IMR-90 (cell line): ENCODE measurements at regions not wholly inside any gene's neighbourhood (a gene's known extent, or its start where the extent isn't known, plus 50 kb on each side); places are given as distances from the start of the nearest gene placed in this dataset.

Experiments
- ATAC-seq: fragments of 200-7000 bp; cut with Tn5 transposase; 2 replicates; pipeline ENCODE4 v1.9.1; 2020; ENCODE audit warnings: low read depth, mild to moderate bottlenecking, moderate library complexity
- BruUV-seq: library from RNA; stranded (reverse); fragments of 400-500 nt; replicated peaks from 2 replicates; lab custom pipeline; 2021; lab: Mats Ljungman, UMichigan
- CTCF ChIA-PET: fragments of 300-600 bp; formaldehyde crosslinking; extraction: SDS; loops from one replicate; lab custom pipeline; 2021; ENCODE audit warnings: antibody characterized with exemption; lab: Yijun Ruan, JAX
- POLR2A ChIA-PET: fragments of 300-600 bp; sonication (Branson Sonifier 250); formaldehyde crosslinking; loops from one replicate; lab custom pipeline; 2022; ENCODE audit warnings: antibody characterized with exemption; ENCODE audit not compliant: unreplicated experiment; lab: Charles Lee
- DNase-seq: peaks from one replicate; pipeline ENCODE4 v3.0.0; 2013
- H2AFZ ChIP-seq: replicated peaks from 2 replicates; pipeline ENCODE3; 2013; ENCODE audit warnings: low read length, mild to moderate bottlenecking; ENCODE audit not compliant: poor library complexity
- H2AK5ac ChIP-seq: 2 replicates; pipeline ENCODE4 v1.6.1; 2013; ENCODE audit warnings: low read depth, low read length, inconsistent platforms
- H2AK9ac ChIP-seq: replicated peaks from 2 replicates; pipeline ENCODE3; 2013; ENCODE audit warnings: mild to moderate bottlenecking, low read depth, low read length, moderate library complexity; ENCODE audit not compliant: poor library complexity
- H2BK120ac ChIP-seq: 2 replicates; pipeline ENCODE4 v1.6.1; 2013; ENCODE audit warnings: low read depth, low read length, inconsistent platforms
- H2BK15ac ChIP-seq: 3 replicates; pipeline ENCODE4 v1.6.1; 2013; ENCODE audit warnings: low read depth, low read length, inconsistent platforms
- H2BK20ac ChIP-seq: 2 replicates; pipeline ENCODE4 v1.6.1; 2013; ENCODE audit warnings: low read depth, mild to moderate bottlenecking, inconsistent platforms, low read length, moderate library complexity
- H2BK5ac ChIP-seq: 2 replicates; pipeline ENCODE4 v1.6.1; 2013; ENCODE audit warnings: mild to moderate bottlenecking, low read depth, low read length, inconsistent platforms; ENCODE audit not compliant: poor library complexity, severe bottlenecking
- H3K14ac ChIP-seq: replicated peaks from 2 replicates; pipeline ENCODE4 v1.6.1; 2013; ENCODE audit warnings: low read depth, low read length, inconsistent platforms
- H3K18ac ChIP-seq: 2 replicates; pipeline ENCODE4 v1.6.1; 2013; ENCODE audit warnings: low read depth, low read length, control low read depth
- H3K23ac ChIP-seq: 2 replicates; pipeline ENCODE4 v1.6.1; 2013; ENCODE audit warnings: low read depth, low read length, inconsistent platforms
- H3K27ac ChIP-seq: 2 replicates; pipeline ENCODE4 v1.5.1; 2013; ENCODE audit warnings: mild to moderate bottlenecking, control low read depth, low read length; ENCODE audit not compliant: insufficient read depth
- H3K27me3 ChIP-seq: 2 replicates; pipeline ENCODE4 v1.6.1; 2013; ENCODE audit warnings: low read length; ENCODE audit not compliant: control insufficient read depth, insufficient read depth
- H3K36me3 ChIP-seq: 2 replicates; pipeline ENCODE4 v1.6.1; 2013; ENCODE audit warnings: low read length, mixed read lengths; ENCODE audit not compliant: control insufficient read depth, insufficient read depth
- H3K4ac ChIP-seq: 2 replicates; pipeline ENCODE4 v1.6.1; 2013; ENCODE audit warnings: low read depth, low read length, inconsistent platforms
- H3K4me1 ChIP-seq: 2 replicates; pipeline ENCODE4 v1.6.1; 2013; ENCODE audit warnings: low read length, mixed read lengths; ENCODE audit not compliant: control insufficient read depth, insufficient read depth
- H3K4me2 ChIP-seq: 2 replicates; pipeline ENCODE4 v1.6.1; 2013; ENCODE audit warnings: low read depth, mild to moderate bottlenecking, control low read depth, low read length, moderate library complexity
- H3K4me3 ChIP-seq: 2 replicates; pipeline ENCODE4 v1.5.1; 2013; ENCODE audit warnings: low read depth, mild to moderate bottlenecking, control low read depth, low read length, moderate library complexity; ENCODE audit not compliant: insufficient read depth
- H3K56ac ChIP-seq: 2 replicates; pipeline ENCODE4 v1.6.1; 2013; ENCODE audit warnings: low read length, inconsistent platforms; ENCODE audit not compliant: insufficient read depth; ENCODE audit errors: extremely low read depth
- H3K79me1 ChIP-seq, 2 experiments: 2 replicates each; pipeline ENCODE4 v1.6.1; 2013; ENCODE audit warnings: low read length in 2 of 2, inconsistent platforms in 1 of 2, low read depth in 1 of 2
- H3K9ac ChIP-seq: 2 replicates; pipeline ENCODE4 v1.6.1; 2013; ENCODE audit warnings: low read depth, low read length, control low read depth
- H3K9me1 ChIP-seq: 2 replicates; pipeline ENCODE4 v1.6.1; 2013; ENCODE audit warnings: low read length, inconsistent platforms; ENCODE audit not compliant: insufficient read depth
- H3K9me3 ChIP-seq: 2 replicates; pipeline ENCODE4 v1.6.1; 2013; ENCODE audit warnings: low read length; ENCODE audit not compliant: control insufficient read depth, insufficient read depth
- H4K20me1 ChIP-seq: 2 replicates; pipeline ENCODE4 v1.6.1; 2013; ENCODE audit warnings: low read length, inconsistent platforms; ENCODE audit not compliant: insufficient read depth
- H4K5ac ChIP-seq: 2 replicates; pipeline ENCODE4 v1.6.1; 2013; ENCODE audit warnings: mild to moderate bottlenecking, low read depth, low read length, control low read depth
- H4K8ac ChIP-seq, 2 experiments: 2 replicates each; pipeline ENCODE4 v1.6.1; 2013; ENCODE audit warnings: low read depth in 2 of 2, low read length in 2 of 2, control low read depth in 1 of 2, inconsistent platforms in 1 of 2
- H4K91ac ChIP-seq: 2 replicates; pipeline ENCODE4 v1.6.1; 2013; ENCODE audit warnings: low read depth, low read length, inconsistent platforms; ENCODE audit not compliant: insufficient read depth
- POLR2A ChIP-seq: IDR thresholded peaks from 2 replicates; pipeline ENCODE4 v1.6.1; 2012; ENCODE audit warnings: mild to moderate bottlenecking, low read depth, low read length
- RAD21 ChIP-seq: IDR thresholded peaks from 2 replicates; pipeline ENCODE4 v1.6.1; 2012; ENCODE audit warnings: low read length, improper control_type of control experiment
- RFX5 ChIP-seq: IDR thresholded peaks from 2 replicates; pipeline ENCODE4 v1.8.0; 2012; ENCODE audit warnings: low read depth, mild to moderate bottlenecking, low read length, moderate library complexity
- WGBS, 2 experiments: methylation state at CpG; one replicate each; pipeline versions ENCODE4 v1.1.5 to v1.1.7; 2013; ENCODE audit warnings: missing lambda C conversion rate in 2 of 2; ENCODE audit not compliant: insufficient read length in 1 of 2; ENCODE audit errors: extremely low coverage in 2 of 2; 5-methylcytosine and 5-hydroxymethylcytosine counted together
- dilution Hi-C: fragments of 300-500 bp; cut with HindIII; formaldehyde crosslinking; loops from one replicate; pipeline ENCODE4 v1.14.3; 2018; ENCODE audit warnings: low sequenced_read_pairs; ENCODE audit not compliant: unreplicated experiment
- in situ Hi-C: fragments of 300-500 bp; cut with MboI; formaldehyde crosslinking; loops from 3 replicates; pipeline ENCODE4 v1.14.3; 2019; ENCODE audit warnings: low sequenced_read_pairs, inconsistent platforms, mixed read lengths
- intact Hi-C: fragments of 100-400 bp; cut with micrococcal nuclease; formaldehyde crosslinking; loops from 2 replicates; pipeline ENCODE4 v1.10.0; 2022
- TF ChIP-seq, protein P1 (sequence below): fragments of 150-350 bp; IDR thresholded peaks from 2 replicates; pipeline ENCODE4 v1.6.1; 2016; ENCODE audit warnings: low read depth, mild to moderate bottlenecking, low read length, moderate library complexity, borderline replicate concordance

DNA sequence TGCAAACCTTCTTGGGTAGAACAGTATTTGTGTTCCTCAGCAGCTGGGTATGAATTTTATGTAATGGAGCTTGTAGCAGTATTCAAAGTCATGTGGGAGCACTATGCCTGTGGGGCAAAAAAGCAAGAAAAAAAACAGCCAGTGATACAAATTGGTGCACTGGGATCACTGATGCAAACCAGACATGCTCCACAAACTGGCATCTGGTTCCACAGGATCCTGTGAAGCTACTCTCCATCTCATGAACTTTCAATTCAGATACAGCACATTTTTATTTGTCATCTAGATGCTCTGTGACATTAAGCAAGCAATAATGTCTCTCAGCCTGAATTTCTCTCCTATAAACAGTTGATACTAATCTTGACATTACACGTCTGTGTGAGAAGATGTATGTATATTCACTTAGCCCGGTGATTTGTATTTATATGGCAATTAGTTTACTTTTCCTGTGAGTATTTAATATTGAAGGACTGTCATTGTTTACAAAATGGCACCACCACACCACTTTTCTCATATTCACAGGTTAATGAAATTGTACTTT lies 208.5 kb upstream of the GRIA4 start:
- Histone ChIP-seq H3K9me1 (no peaks in the 10 kb centered on the region), H2AK9ac (no peak overlapping the region), H3K4me2 (no peak overlapping the region), H4K5ac (no peak overlapping the region), H2BK15ac (no peak overlapping the region), H4K91ac (no peak overlapping the region), H3K79me1 (no peaks in the 10 kb centered on the region), H3K18ac (no peak overlapping the region), H3K4me3 (no peak overlapping the region), H3K9ac (no peak overlapping the region), H2BK20ac (no peak overlapping the region), H3K23ac (no peak overlapping the region), H2AK5ac (no peak overlapping the region), H3K36me3 (no peaks in the 10 kb centered on the region), H2BK5ac (no peak overlapping the region), H2BK120ac (no peak overlapping the region), H2AFZ (no peak overlapping the region), H3K9me3 (no peaks in the 10 kb centered on the region), H4K8ac (no peak overlapping the region), H3K27me3 (no peaks in the 10 kb centered on the region), H3K14ac (no peak overlapping the region), H3K4ac (no peak overlapping the region), H3K27ac (no peak overlapping the region), H4K20me1 (no peaks in the 10 kb centered on the region), H3K56ac (no peak overlapping the region), H3K4me1 (no peaks in the 10 kb centered on the region)
- WGBS, 2 experiments: no CpG with 5 or more reads among the region's 2 CpGs
- ATAC-seq (no peak), DNase-seq (no peak)
- ChIA-PET CTCF (no interaction called here), POLR2A (no interaction called here)
- no TSS peak for BruUV-seq
- in situ Hi-C loops (no loop called here), dilution Hi-C loops (no loop called here), intact Hi-C loops (no loop called here)
- TF ChIP-seq RFX5 (no peak), RAD21 (no peak), POLR2A (no peak)
- TF ChIP-seq, protein P1, sequence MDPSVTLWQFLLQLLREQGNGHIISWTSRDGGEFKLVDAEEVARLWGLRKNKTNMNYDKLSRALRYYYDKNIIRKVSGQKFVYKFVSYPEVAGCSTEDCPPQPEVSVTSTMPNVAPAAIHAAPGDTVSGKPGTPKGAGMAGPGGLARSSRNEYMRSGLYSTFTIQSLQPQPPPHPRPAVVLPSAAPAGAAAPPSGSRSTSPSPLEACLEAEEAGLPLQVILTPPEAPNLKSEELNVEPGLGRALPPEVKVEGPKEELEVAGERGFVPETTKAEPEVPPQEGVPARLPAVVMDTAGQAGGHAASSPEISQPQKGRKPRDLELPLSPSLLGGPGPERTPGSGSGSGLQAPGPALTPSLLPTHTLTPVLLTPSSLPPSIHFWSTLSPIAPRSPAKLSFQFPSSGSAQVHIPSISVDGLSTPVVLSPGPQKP: no peak
